ENCODE measurements at regions not wholly inside any gene's neighbourhood (a gene's known extent, or its start where the extent isn't known, plus 50 kb on each side); places are given as distances from the start of the nearest gene placed in this dataset.

- no peaks in the 10 kb centered on the region for H3K9me3 ChIP-seq
- H3K27me3 ChIP-seq: no peaks in the 10 kb centered on the region
- no peaks in the 10 kb centered on the region for H3K36me3 ChIP-seq
- no peak overlapping the region for H3K4me3 ChIP-seq (replicated peaks in 1 of 3)
- no peaks in the 10 kb centered on the region for H3K4me1 ChIP-seq
- H3K27ac ChIP-seq: no peak overlapping the region
- TF ChIP-seq CTCF (IDR thresholded peaks at IDR 0.05): no peak
- TF ChIP-seq POLR2A (IDR thresholded peaks at IDR 0.05): no peak
- WGBS, 2 donors: 90 to 91% methylated on average over 12 of the region's 12 CpGs
- intact Hi-C loops (cut with DNase I): no loop called here
- no peak for DNase-seq
Observed at GRCh38 chr9:134561427-134562145, 80.0 kb upstream of the COL5A1 start.

GRCh38 chr9:134562146-134562849 is 79.3 kb upstream of the COL5A1 start:
- TF ChIP-seq CTCF (IDR thresholded peaks at IDR 0.05): no peak
- TF ChIP-seq POLR2A (IDR thresholded peaks at IDR 0.05): no peak
- H3K9me3 ChIP-seq: no peaks in the 10 kb centered on the region
- no peaks in the 10 kb centered on the region for H3K4me1 ChIP-seq
- WGBS, 2 donors: 86 to 91% methylated on average over 5 of the region's 5 CpGs
- intact Hi-C loops (cut with DNase I): no loop called here
- H3K27me3 ChIP-seq: no peaks in the 10 kb centered on the region
- DNase-seq: no peak
- H3K27ac ChIP-seq: no peak overlapping the region
- no peaks in the 10 kb centered on the region for H3K36me3 ChIP-seq
- H3K4me3 ChIP-seq (replicated peaks in 1 of 3): no peak overlapping the region

GRCh38 chr9:134563397-134563796 is 78.2 kb upstream of the COL5A1 start:
- Histone ChIP-seq H3K9me3 (no peaks in the 10 kb centered on the region), H3K36me3 (no peaks in the 10 kb centered on the region), H3K27me3 (no peaks in the 10 kb centered on the region), H3K4me1 (no peaks in the 10 kb centered on the region), H3K4me3 (replicated peaks in 1 of 3) (no peak overlapping the region), H3K27ac (no peak overlapping the region)
- WGBS, 2 donors: 88 to 94% methylated on average over 4 of the region's 4 CpGs
- intact Hi-C loops (cut with DNase I): no loop called here
- TF ChIP-seq POLR2A (IDR thresholded peaks at IDR 0.05): no peak
- TF ChIP-seq CTCF (IDR thresholded peaks at IDR 0.05): no peak
- DNase-seq: no peak

GRCh38 chr9:134564431-134565170 is 77.0 kb upstream of the COL5A1 start:
- Histone ChIP-seq H3K4me3 (replicated peaks in 1 of 3) (no peak overlapping the region), H3K4me1 (no peaks in the 10 kb centered on the region), H3K9me3 (no peaks in the 10 kb centered on the region), H3K36me3 (no peaks in the 10 kb centered on the region), H3K27me3 (no peaks in the 10 kb centered on the region), H3K27ac (no peak overlapping the region)
- TF ChIP-seq POLR2A (IDR thresholded peaks at IDR 0.05): no peak
- no peak for TF ChIP-seq CTCF (IDR thresholded peaks at IDR 0.05)
- intact Hi-C loops (cut with DNase I): no loop called here
- WGBS, 2 donors: 86% methylated on average over 16 of the region's 16 CpGs
- DNase-seq: no peak

Data from thyroid gland (tissue), 4 donors.